Psoas muscle (tissue), 7 donors: ENCODE measurements at regions not wholly inside any gene's neighbourhood (a gene's known extent, or its start where the extent isn't known, plus 50 kb on each side); places are given as distances from the start of the nearest gene placed in this dataset.

Experiments used
- ATAC-seq, 4 donors: fragments of 200-7000 bp; cut with Tn5 transposase; one replicate each; pipeline ENCODE4 v1.9.1; 2020; ENCODE audit warnings: moderate library complexity in 3 of 4, mild to moderate bottlenecking in 2 of 4
- DNase-seq, 2 donors: peaks; one replicate each; pipeline ENCODE4 v3.0.0-alpha.2; 2020
- H3K27ac ChIP-seq: fragments of 200-600 bp; one replicate; pipeline ENCODE4 v1.8.0; 2022
- H3K27me3 ChIP-seq, 3 donors: fragments of 200-600 bp in 1 of 3; one replicate each; pipeline versions ENCODE4 v1.6.1 to v1.8.0; 2013 to 2022; ENCODE audit warnings: low read length in 2 of 3, mild to moderate bottlenecking in 2 of 3, moderate library complexity in 1 of 3; ENCODE audit not compliant: insufficient read depth in 3 of 3
- H3K36me3 ChIP-seq, 2 donors: fragments of 200-600 bp in 1 of 2; one replicate each; pipeline versions ENCODE4 v1.6.1 to v1.8.0; 2013 to 2022; ENCODE audit warnings: low read depth in 1 of 2, mild to moderate bottlenecking in 1 of 2, moderate library complexity in 1 of 2; ENCODE audit not compliant: insufficient read depth in 1 of 2
- H3K4me1 ChIP-seq: fragments of 200-600 bp; one replicate; pipeline ENCODE4 v1.8.0; 2022
- H3K4me3 ChIP-seq: fragments of 200-600 bp; one replicate; pipeline ENCODE4 v1.8.0; 2022; ENCODE audit warnings: mild to moderate bottlenecking
- H3K9me3 ChIP-seq: fragments of 200-600 bp; one replicate; pipeline ENCODE4 v1.8.0; 2022
- CTCF ChIP-seq: fragments of 200-600 bp; IDR thresholded peaks from one replicate; pipeline ENCODE4 v1.8.0; 2022; ENCODE audit warnings: antibody characterized with exemption
- WGBS, 3 donors: extraction: QIAGEN DNeasy Blood & Tissue Kit; methylation state at CpG; one replicate each; pipeline versions ENCODE4 v1.1.6 to v1.1.7; 2013; 5-methylcytosine and 5-hydroxymethylcytosine counted together
- intact Hi-C, 2 donors: fragments of 100-400 bp; cut with DNase I; formaldehyde crosslinking; loops; one replicate each; pipeline versions ENCODE4 v1.11.0 to v1.14.2; 2022
- donor health status: healthy with polysubstance abuse.
- donor health status: DM: no; HTN: no; CAD: no; lungs with moderate emphysema.
- donor health status: Bipolar disorder and iron deficiency.
- donor health status: healthy.
- donor health status: DM: yes; HTN: yes; CAD: no.
- donor health status: DM: no; HTN: no; CAD: no.
- donor health status: DM: yes; HTN: yes; CAD: no.

GRCh38 chr6:130742131-130742681, 85.0 kb upstream of the SMLR1 start:
- WGBS, 3 donors = 51 to 54% (median 53%) methylated on average over 7 of the region's 7 CpGs
- no peak for ATAC-seq

GRCh38 chr6:130743175-130743574, 84.0 kb upstream of the SMLR1 start:
- Histone ChIP-seq H3K4me1 (no peaks in the 10 kb centered on the region), H3K27ac (no peak overlapping the region), H3K4me3 (no peak overlapping the region), H3K27me3 (no peaks in the 10 kb centered on the region), H3K36me3 (no peaks in the 10 kb centered on the region), H3K9me3 (no peaks in the 10 kb centered on the region)
- no peak for ATAC-seq
- TF ChIP-seq CTCF = no peak
- DNase-seq = no peak
- intact Hi-C loops = no loop called here
- 40 to 51% (median 49%) methylated on average over 2 of the region's 2 CpGs for whole genome bisulfite sequencing, 3 donors

More at GRCh38 chr6:130742131-130742681, 85.0 kb upstream of the SMLR1 start:
- TF ChIP-seq CTCF = no peak
- Histone ChIP-seq H3K27ac (no peak overlapping the region), H3K27me3 (no peaks in the 10 kb centered on the region), H3K36me3 (no peaks in the 10 kb centered on the region), H3K9me3 (no peaks in the 10 kb centered on the region), H3K4me3 (no peak overlapping the region), H3K4me1 (no peaks in the 10 kb centered on the region)
- no peak for DNase-seq
- intact Hi-C loops = no loop called here

GRCh38 chr6:130744576-130745366, 82.4 kb upstream of the SMLR1 start:
- Histone ChIP-seq H3K27ac (no peak overlapping the region), H3K4me1 (no peaks in the 10 kb centered on the region), H3K9me3 (peaks cover 3% of the 10 kb centered on the region), H3K27me3 (peaks cover 0 to 2% (median 0%) of the 10 kb centered on the region in 3 donors), H3K36me3 (no peaks in the 10 kb centered on the region), H3K4me3 (no peak overlapping the region)
- intact Hi-C loops = no loop called here
- WGBS, 3 donors = 66 to 71% (median 67%) methylated on average over 2 of the region's 2 CpGs
- ATAC-seq = no peak
- no peak for TF ChIP-seq CTCF
- no peak for DNase-seq

DNA sequence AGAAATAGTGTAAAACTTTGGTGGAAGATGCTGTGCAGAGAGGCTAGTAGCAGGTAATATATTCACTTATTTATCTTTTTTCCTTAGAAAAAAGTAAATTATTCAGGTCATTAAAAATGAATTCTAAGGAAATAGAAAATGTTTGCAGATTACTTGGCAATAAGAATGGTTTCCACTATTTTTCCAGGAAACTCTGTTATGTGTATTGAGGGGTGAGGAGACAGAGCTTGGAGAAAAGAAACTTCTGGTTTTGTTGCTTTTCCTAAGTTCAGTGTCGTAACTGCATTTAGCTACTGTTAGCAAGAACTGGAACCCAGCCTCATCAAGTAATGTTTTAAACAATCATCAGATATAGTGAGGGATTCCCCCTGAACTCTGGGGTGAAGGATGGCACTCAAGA, 79.2 kb upstream of the SMLR1 start:
- no peak for TF ChIP-seq CTCF
- Histone ChIP-seq H3K27ac (no peak overlapping the region), H3K4me1 (no peaks in the 10 kb centered on the region), H3K4me3 (no peak overlapping the region), H3K9me3 (peaks cover 7% of the 10 kb centered on the region), H3K27me3 (peaks cover 0 to 2% (median 0%) of the 10 kb centered on the region in 3 donors), H3K36me3 (no peaks in the 10 kb centered on the region)
- ATAC-seq (no peak), DNase-seq (no peak)
- intact Hi-C loops = no loop called here
- WGBS, 3 donors = 76 to 100% (median 85%) methylated on average over 1 of the region's 1 CpG
